PC-3 (cell line): ENCODE measurements at regions not wholly inside any gene's neighbourhood (a gene's known extent, or its start where the extent isn't known, plus 50 kb on each side); places are given as distances from the start of the nearest gene placed in this dataset.

Experiments
- CTCF ChIP-seq: fragments of 300-600 bp; sonication (generic); conservative IDR thresholded peaks from 2 replicates; pipeline ENCODE4 v1.5.1; 2017; ENCODE audit warnings: antibody characterized with exemption, low read depth, mild to moderate bottlenecking, low read length
- EZH2phosphoT487 ChIP-seq: fragments of 300-600 bp; sonication (generic); IDR thresholded peaks from 2 replicates; pipeline ENCODE4 v1.6.1; 2018; ENCODE audit warnings: mild to moderate bottlenecking, antibody characterized with exemption, low read length, borderline replicate concordance

DNA sequence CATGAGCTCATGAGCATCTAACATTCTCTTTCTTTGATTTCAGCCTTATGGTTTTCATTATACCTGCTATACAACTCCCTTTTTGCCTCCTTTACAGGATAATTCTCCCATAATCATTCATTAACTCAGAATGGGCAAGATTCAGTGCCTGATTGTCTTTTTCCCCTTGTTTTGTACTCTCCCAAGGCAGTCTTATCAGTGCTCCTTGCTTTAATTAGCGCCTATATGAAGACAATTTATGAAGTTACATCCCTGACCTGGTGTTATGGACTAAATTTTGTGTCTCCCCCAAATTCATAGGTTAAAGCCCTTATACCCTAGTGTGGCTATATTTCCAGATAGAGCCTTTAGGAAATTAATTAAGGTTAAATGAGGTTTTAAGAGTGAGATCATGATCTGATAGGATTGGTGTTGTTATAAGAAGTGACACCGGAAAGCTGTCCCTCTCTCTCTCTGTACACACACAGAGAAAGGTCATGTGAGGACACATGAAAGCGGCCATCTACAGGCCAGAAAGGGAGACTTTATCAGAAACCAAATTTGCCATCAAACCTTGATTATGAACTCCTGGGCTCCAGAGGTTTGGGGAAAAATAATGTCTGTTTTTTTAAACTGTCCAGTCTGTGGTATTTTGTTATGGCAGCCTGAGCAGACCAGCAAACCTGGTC lies 185.8 kb upstream of the CHODL start:
- no peak for TF ChIP-seq CTCF
- no peak for TF ChIP-seq EZH2phosphoT487
